ENCODE measurements at regions not wholly inside any gene's neighbourhood (a gene's known extent, or its start where the extent isn't known, plus 50 kb on each side); places are given as distances from the start of the nearest gene placed in this dataset.

DNA sequence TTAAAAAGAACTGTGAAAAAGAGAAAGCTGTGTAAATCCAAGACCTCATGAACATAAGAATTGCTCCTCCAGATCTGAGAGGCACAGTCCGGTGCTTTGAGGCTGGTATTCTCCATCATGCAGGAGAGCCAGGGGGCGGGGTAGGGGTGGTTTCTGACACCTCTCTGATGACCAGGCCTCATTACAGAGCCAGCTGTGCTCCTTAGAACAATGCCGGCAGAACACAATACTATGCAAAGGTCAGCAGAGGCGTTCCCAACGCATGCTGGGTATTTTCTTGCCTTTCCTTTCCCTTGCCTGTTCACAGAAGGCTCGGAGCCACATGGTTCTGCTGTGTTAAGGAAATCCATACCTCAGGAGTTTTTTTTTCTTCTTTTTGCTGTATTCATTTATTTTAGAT lies 91.2 kb upstream of the SOD3 start:
- TF ChIP-seq, protein P1, sequence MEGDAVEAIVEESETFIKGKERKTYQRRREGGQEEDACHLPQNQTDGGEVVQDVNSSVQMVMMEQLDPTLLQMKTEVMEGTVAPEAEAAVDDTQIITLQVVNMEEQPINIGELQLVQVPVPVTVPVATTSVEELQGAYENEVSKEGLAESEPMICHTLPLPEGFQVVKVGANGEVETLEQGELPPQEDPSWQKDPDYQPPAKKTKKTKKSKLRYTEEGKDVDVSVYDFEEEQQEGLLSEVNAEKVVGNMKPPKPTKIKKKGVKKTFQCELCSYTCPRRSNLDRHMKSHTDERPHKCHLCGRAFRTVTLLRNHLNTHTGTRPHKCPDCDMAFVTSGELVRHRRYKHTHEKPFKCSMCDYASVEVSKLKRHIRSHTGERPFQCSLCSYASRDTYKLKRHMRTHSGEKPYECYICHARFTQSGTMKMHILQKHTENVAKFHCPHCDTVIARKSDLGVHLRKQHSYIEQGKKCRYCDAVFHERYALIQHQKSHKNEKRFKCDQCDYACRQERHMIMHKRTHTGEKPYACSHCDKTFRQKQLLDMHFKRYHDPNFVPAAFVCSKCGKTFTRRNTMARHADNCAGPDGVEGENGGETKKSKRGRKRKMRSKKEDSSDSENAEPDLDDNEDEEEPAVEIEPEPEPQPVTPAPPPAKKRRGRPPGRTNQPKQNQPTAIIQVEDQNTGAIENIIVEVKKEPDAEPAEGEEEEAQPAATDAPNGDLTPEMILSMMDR (IDR thresholded peaks at IDR 0.05; ENCODE audit: insufficient read depth, low read length): no peak
- no peak overlapping the region for H3K4me3 ChIP-seq (ENCODE audit: low read depth, low read length)
- DNase-seq (ENCODE audit: low read depth): no peak

DNA sequence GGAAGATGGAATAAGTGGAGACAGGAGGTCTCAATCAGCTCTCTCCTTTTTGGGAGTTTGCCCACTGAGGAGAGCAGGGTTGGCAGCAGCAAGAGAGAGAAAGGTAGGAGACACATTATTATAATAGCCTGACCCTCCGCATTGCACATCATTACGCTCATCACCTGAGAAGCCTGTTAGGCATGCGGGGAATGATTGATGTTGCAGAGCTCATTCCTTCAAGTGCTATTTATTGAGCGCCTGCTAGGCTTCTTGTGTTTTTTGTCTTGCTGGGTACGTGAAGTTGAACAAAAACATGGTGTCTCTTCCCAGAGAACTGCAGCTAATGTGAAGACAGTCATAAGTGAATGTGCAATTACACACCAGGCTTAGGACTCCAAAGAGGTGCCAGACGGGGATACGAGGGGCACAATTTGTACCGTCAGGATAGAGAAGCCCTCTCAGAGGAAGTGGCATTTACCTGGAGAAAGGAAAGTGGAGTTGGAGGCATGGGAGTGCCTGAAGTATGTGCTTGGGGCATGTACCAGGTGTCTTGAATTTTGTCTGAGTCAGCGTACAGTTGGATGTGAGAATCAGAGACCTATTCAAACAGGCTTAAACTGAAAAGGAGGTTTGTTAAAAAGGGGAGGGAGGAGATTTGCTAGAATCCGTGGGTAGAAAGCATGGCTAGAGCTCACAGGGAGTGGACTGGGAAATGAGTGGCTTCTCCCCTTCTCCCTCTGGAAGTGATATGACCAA lies 90.2 kb upstream of the SOD3 start:
- no peak for DNase-seq (ENCODE audit: low read depth)
- no peak overlapping the region for H3K4me3 ChIP-seq (ENCODE audit: low read depth, low read length)
- TF ChIP-seq, protein P1 (IDR thresholded peaks at IDR 0.05; ENCODE audit: insufficient read depth, low read length): no peak

DNA sequence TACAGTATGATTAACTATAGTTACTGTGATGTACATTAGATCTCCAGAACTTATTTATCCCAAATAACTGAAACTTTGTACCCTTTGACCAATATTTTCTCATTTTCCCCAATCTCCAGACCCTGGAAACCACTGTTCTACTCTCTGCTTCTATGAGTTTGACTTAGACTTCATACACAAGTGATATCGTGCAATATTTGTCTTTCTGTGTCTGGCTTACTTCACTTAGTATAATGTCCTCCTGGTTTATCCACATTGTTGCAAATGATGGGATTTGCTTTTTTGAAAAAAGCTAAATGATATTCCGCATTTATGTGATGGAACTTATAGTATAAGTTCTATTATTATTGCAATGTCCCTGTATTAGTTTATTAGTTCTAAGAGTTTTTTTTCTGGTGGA lies 81.8 kb upstream of the SOD3 start:
- TF ChIP-seq, protein P1 (IDR thresholded peaks at IDR 0.05; ENCODE audit: insufficient read depth, low read length): no peak
- no peak for DNase-seq (ENCODE audit: low read depth)
- H3K4me3 ChIP-seq (ENCODE audit: low read depth, low read length): no peak overlapping the region

DNA sequence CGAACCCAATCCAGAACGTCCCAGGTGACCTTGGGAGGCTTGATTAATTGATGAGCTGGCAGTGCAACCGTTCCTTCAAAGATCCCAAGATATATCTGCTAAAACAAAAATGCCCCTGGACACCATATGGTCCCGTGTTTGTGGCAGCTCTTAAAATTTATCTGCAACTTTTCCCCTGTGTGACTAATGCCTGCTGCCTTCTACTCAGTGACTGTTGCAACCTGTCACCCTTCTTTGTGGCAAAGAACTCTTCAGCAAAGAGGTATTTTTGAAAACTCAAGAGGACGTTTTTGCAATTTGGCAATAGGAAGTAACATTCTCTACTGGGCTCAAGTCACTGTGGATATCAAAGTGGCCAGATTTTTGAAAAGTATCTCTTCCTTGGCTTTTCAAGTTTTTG lies 75.8 kb upstream of the SOD3 start:
- TF ChIP-seq, protein P1 (IDR thresholded peaks at IDR 0.05; ENCODE audit: insufficient read depth, low read length): no peak
- no peak overlapping the region for H3K4me3 ChIP-seq (ENCODE audit: low read depth, low read length)
- DNase-seq (ENCODE audit: low read depth): no peak

DNA sequence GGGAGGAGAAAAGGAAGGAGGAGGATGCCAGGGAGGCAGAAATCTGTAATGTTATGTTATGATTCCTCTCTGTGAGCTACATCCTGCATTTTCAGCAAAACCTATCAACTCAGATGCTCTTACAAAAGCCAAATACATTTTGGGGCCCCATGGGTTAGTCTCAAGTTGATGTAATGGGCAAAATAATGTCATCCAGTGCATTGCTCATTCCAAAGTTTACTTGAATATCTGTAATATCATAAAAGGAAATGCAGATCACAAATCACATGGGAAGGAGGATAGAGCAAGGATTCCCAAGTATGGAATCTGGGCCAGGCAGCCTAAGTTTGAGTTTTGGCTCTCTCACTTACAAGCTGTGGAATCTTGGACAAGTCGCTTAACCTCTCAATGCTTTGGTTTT lies 74.9 kb upstream of the SOD3 start:
- TF ChIP-seq, protein P1 (IDR thresholded peaks at IDR 0.05; ENCODE audit: insufficient read depth, low read length): no peak
- peak; percentile 40 for DNase-seq (ENCODE audit: low read depth)
- H3K4me3 ChIP-seq (ENCODE audit: low read depth, low read length): no peak overlapping the region

DNA sequence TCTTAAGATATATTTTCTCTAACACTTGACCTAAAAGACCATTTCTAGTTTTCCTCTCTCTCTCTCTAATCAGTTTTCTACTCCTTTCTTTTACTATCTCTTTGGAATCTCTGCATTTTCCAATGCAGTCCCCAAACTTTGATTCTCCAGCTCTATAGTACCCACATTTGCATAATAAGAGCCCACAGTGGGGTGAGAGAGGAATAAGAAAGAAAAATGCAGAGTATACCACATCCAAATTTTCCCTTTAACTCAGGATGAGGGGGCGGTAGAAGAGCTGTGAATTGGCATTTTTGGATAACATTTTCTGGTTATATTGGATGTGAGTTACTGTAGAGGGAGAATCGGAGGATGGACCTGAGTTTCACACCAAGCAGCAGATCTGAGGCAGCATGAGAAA lies 74.4 kb upstream of the SOD3 start:
- TF ChIP-seq, protein P1 (IDR thresholded peaks at IDR 0.05; ENCODE audit: insufficient read depth, low read length): no peak
- no peak for DNase-seq (ENCODE audit: low read depth)
- H3K4me3 ChIP-seq (ENCODE audit: low read depth, low read length): no peak overlapping the region
